ENCODE measurements at regions not wholly inside any gene's neighbourhood (a gene's known extent, or its start where the extent isn't known, plus 50 kb on each side); places are given as distances from the start of the nearest gene placed in this dataset.

DNA sequence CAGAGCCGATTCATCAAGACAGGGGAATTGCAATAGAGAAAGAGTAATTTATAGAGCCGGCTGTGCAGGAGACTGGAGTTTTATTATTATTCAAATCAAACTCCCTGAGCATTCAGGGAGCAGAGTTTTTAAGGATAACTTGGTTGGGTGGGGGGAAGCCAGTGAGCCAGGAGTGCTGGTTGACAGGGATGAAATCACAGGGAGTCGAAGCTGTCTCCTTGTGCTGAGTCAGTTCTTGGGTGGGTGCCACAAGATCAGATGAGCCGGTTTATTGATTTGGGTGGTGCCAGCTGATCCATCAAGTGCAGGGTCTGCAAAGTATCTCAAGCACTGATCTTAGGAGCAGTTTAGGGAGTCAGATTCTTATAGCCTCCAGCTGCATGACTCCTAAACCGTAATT lies 95.4 kb upstream of the CCDC80 start:
- TF ChIP-seq, protein P1, sequence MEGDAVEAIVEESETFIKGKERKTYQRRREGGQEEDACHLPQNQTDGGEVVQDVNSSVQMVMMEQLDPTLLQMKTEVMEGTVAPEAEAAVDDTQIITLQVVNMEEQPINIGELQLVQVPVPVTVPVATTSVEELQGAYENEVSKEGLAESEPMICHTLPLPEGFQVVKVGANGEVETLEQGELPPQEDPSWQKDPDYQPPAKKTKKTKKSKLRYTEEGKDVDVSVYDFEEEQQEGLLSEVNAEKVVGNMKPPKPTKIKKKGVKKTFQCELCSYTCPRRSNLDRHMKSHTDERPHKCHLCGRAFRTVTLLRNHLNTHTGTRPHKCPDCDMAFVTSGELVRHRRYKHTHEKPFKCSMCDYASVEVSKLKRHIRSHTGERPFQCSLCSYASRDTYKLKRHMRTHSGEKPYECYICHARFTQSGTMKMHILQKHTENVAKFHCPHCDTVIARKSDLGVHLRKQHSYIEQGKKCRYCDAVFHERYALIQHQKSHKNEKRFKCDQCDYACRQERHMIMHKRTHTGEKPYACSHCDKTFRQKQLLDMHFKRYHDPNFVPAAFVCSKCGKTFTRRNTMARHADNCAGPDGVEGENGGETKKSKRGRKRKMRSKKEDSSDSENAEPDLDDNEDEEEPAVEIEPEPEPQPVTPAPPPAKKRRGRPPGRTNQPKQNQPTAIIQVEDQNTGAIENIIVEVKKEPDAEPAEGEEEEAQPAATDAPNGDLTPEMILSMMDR (conservative IDR thresholded peaks at IDR 0.05), result no peak
- no peak for TF ChIP-seq EZH2 (IDR thresholded peaks at IDR 0.05; ENCODE audit: low read depth)
